Activated CD4-positive, alpha-beta T cell treated with anti-CD3 and anti-CD28 coated beads for 48 hours (primary cell): ENCODE measurements at regions not wholly inside any gene's neighbourhood (a gene's known extent, or its start where the extent isn't known, plus 50 kb on each side); places are given as distances from the start of the nearest gene placed in this dataset.

ENCODE experiments used
- DNase-seq: peaks from one replicate; pipeline ENCODE4 v3.0.0-alpha.2; 2020

GRCh38 chr10:6305401-6306321, 102.9 kb downstream of the PFKFB3 start:
- no peak for DNase-seq

- DNase-seq: no peak
Observed at GRCh38 chr10:6306917-6307316, 104.2 kb downstream of the PFKFB3 start.

- DNase-seq: no peak
Observed at GRCh38 chr10:6309816-6310215, 107.1 kb downstream of the PFKFB3 start.

GRCh38 chr10:6310977-6311376, 108.2 kb downstream of the PFKFB3 start:
- peak; percentile 24 for DNase-seq

DNA sequence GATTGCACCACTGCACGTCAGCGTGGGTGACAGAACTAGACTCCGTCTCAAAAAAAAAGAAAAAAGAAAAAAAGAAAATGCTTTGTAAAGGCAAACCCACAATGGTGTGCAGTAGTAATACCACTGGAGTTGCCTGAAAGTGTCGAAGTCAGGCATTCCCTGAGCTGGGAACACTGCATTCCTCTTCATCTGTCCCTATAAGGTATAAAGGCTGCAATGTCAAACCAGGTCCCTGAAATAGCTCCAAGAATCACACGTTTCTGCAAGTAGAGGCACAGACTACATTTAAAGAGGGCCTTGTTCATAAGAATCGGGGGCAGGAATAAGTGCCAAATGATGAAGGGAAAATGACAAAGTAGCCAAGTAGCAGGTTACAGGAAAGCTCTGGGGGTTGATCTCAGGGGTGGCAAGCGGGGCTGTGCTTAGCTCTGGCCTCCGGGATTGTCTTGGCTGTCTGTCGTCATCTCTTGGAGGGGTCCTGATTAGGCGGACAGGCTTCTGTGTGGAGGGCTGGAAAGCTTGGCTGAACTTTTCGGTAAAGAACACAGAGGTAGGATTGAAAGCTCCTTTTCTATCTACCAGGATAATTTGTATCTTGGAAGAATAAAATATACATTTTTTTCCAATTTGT, 109.1 kb downstream of the PFKFB3 start:
- DNase-seq: no peak

DNA sequence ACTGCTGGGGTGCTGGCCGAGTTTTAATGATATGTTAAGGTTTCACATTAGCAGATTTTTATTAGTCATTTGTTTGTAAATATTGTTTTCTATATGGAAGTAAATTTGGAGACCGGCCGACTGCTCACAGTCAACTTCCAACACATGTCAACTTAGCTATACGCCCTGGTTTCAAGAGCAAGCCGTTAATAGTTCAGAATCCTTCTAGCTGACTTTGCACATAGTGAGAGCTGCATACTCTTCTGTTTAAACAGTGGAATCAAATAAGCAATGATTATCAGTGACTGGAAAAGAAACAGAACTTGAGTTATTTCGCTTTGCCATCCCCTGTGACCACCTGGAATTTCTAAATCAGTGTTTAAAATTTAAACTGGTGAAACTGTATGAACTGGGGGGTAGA, 109.9 kb downstream of the PFKFB3 start:
- no peak for DNase-seq

GRCh38 chr10:6313111-6313895, 110.6 kb downstream of the PFKFB3 start:
- no peak for DNase-seq

DNA sequence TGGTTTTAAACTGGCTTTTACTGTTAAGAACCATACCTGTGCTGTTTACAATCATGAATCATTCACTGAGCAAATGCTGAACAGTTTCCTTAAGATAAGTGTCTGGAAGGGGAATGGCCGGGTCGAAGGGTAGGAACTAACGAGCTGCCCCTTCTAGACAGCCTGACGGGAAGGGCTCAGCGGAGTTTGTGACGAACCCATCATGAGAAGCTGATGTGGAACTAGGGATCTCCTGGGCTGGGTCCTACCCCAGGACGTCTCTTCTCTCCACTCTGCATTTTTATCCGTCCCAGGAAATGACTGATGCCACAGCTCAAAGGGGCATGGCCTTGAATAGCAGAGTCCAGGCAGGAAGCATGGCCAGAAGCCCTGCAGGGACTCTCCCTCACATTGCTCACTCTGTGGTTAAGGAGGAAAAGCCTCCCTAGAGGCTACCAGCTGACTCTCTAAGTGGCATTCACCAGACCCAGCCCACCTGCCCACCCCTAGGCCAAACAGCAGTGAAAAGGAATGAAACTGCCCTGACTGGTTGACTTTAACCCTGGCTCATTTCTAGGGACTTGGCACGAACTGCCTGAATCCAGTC, 112.0 kb downstream of the PFKFB3 start:
- DNase-seq: no peak

GRCh38 chr10:6319119-6319518, 116.4 kb downstream of the PFKFB3 start:
- DNase-seq: no peak

DNA sequence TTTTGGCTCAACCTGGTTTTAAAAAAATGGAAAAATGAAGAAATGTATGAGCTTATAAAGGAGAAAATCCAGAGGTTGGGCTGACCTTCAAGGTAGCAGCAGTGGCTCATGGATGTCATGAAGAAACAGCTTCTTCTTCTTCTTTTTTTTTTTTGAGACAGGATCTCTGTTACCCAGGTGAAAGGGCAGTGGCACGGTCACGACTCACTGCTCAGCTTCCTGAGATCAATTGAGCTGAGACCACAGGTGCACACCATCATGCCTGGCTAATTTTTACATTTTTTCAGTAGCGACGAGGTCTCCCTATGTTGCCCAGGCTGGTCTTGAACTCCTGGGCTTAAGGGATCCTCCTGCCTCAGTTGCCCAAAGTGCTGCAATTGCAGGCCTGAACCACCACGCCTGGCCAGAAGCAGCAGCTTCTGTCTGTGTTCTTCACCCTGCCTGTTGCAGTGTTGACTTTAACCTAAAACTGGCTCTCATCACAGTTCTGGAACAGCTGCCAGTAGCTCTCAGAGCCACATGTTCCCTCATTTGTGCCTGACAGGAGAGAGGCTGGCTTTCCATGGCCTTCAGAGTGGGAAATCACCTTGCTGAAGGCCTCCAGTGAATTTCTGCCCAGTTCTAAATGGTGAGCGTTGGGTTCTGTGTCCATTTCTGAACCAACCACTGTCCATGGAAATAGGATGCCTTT, 117.7 kb downstream of the PFKFB3 start:
- DNase-seq: no peak

DNA sequence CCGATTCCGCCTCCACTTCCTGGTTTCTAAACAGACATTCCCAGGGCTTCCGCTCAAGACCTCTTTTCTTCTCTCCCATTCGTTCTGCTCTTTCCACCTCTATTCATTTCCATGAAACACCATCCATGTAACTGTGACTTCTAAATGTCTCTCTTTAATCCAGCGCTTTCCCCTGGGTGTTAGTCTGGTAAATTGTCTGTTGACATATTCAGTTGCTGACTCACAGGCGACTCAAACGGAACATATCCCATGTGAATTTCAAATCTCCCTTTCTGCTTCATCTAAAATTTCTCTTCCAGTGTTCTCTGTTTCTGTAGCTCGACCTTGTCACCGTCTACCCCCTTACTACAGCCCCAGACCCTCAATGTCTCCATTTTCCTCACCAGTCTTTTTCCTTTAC, 119.1 kb downstream of the PFKFB3 start:
- no peak for DNase-seq

GRCh38 chr10:6322805-6323204, 120.1 kb downstream of the PFKFB3 start:
- DNase-seq: no peak

DNA sequence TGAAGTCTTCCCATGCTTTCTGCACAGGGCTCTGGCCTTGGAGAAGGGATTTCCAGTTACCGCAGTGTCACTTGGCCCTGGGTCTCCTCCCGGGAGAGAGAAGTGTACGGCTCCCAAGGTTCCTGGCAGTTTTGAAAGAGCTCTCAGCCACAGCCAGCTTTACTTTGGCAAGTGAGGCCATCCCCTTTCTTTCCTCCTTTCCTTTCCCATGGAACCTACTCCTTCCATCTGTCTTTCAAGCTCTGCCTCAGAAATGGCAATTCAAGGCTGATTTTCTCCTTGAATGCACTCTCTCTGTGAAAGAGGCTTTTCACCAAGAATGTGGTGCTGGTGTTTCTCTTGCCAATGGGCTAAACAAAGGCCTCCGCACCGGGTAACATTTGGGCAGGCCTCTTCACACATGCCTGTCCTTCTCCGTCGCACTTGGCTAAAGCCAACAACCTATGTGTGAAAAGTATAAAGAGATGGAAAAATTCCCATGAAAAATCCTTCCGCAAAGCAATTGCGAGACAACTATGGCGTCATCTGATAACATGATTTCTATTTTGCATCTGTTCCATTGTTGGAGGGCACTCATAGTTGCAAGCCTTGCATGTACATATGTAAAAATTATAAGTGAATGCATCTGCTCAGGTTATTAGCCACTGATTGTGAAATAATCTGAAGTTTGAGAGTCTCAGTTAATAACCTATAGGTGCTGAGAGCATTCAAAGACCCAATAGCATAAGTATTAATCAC, 125.4 kb downstream of the PFKFB3 start:
- DNase-seq: no peak

DNA sequence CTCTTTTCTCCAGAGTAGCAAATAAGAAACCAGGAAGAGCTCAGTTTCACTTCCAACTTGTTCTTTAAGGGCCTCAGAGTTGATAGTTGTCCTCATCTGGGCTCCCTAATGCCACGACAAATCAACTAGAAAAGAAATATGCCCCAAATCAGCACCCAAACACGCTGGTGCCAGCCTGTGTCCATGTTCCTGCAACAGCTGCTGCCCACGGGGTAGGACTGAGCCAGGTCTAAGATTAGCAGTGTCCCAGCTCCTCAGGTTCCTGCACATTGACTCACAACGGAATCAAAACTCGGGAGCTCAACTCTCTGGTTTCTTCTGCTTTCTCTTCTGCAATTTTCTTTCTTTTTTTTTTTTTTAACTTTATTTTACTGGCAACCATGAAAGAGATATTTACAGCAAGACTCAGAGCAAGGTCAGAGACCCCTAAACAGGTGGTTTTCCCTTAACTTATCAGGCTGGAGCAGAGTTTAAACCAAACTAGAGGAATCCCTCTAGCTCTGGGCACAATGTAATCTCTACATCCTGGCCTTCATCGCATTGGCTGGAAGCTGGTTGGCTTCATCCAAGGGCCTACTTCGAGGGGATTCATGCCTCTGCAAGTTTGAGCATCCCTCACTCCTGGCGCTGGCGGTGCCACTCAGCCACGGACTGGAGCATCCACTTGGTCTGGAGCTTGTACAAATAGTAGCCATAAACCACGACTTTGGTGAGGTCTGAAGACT, 126.1 kb downstream of the PFKFB3 start:
- DNase-seq: no peak

DNA sequence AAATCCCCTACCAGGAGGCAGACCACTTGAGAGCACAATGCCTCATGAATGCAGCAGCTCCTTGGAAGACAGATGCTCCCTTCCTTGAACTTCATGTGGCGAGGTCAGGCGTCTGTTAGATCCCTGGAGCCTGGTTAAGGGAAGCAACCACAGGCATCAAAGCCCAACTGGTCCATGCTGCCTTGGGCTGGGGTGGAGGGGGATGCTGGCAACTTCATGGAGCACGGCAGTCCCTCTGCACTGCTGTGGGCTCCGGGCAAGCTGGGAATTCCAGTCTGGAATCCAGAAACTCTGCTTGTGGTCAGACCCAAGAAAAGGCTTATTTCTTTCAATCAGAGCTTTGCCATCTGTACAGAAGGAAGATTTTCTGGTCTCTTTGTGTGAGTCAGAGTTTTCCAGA, 130.4 kb downstream of the PFKFB3 start:
- no peak for DNase-seq

DNA sequence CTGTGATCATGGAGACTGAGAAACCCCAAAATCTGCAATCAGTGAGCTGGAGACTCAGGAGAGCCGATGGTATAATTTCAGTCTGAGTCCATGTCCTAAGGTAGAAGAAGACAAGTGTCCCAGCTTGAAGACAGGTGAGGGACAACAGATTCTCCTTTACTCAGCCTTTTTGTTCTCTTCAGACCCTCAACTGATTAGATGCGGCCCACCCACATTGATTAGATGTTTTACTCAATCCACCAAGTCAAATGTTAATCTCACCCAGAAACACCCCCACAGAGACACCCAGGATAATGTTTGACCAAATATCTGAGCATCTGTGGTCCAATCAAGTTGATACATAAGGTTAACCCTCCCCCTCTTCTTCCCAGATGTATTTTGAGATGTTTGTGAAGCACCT, 131.2 kb downstream of the PFKFB3 start:
- no peak for DNase-seq

- DNase-seq: no peak
Observed at GRCh38 chr10:6336016-6336415, 133.3 kb downstream of the PFKFB3 start.

GRCh38 chr10:6337382-6337781, 134.7 kb downstream of the PFKFB3 start:
- DNase-seq: no peak

DNA sequence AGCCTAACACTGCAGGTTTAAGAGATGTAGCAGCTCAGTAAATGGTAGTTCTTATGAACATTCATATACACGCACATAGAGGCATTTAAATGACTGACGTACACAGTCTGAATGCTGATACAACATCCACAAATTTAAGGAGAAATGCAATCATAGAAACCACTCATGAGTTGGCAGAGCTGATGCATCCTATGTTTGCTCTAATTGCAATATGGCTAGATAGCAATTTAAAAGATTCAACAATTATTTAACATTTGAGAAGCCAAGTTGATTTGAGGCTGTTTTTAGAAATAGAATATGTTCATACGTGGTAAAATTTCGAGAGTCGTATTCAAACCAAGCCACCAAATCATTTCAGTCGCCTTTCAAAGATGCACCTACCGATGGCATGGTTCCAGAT, 135.6 kb downstream of the PFKFB3 start:
- DNase-seq: no peak

DNA sequence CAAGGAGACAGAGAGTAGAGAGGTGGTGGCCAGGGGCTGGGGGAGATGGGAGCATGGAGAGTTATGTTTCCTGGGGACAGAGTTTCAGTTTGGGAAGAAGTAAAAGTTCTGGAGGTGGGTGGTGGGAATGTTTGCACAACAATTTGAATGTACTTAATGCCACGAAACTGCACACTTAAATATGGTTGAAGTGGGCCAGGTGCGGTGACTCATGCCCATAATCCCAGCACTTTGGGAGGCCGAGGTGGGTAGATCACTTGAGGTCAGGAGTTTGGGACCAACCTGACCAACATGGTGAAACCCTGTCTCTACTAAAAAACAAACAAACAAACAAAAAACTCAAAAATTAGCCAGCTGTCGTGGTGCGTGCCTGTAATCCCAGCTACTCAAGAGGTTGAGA, 137.2 kb downstream of the PFKFB3 start:
- no peak for DNase-seq

- DNase-seq: no peak
Observed at GRCh38 chr10:6342096-6342685, 139.5 kb downstream of the PFKFB3 start.
